ENCODE measurements at regions not wholly inside any gene's neighbourhood (a gene's known extent, or its start where the extent isn't known, plus 50 kb on each side); places are given as distances from the start of the nearest gene placed in this dataset.

GRCh38 chr5:39520232-39520572 lies 95.4 kb upstream of the DAB2 start:
- H3K9ac ChIP-seq (ENCODE audit: low read length) = no peak overlapping the region
- H2AFZ ChIP-seq (ENCODE audit: low read length) = no peak overlapping the region
- H3K36me3 ChIP-seq (ENCODE audit: insufficient read depth, low read length) = no peaks in the 10 kb centered on the region
- H3K9me2 ChIP-seq (ENCODE audit: low read depth, low read length) = no peaks in the 10 kb centered on the region
- H3K27ac ChIP-seq (ENCODE audit: low read depth, low read length, poor library complexity, severe bottlenecking) = no peak overlapping the region
- H4K20me1 ChIP-seq (ENCODE audit: insufficient read depth, low read length) = no peaks in the 10 kb centered on the region
- no peaks in the 10 kb centered on the region for H3K79me2 ChIP-seq (ENCODE audit: insufficient read depth, low read length)
- H3K4me1 ChIP-seq (ENCODE audit: insufficient read depth, low read length, severe bottlenecking) = no peaks in the 10 kb centered on the region
- H3F3A ChIP-seq (ENCODE audit: insufficient read depth, low read length) = no peaks in the 10 kb centered on the region
- no peaks in the 10 kb centered on the region for H3K9me3 ChIP-seq (ENCODE audit: low read length)
- H3K4me2 ChIP-seq (ENCODE audit: low read length) = no peak overlapping the region
- TF ChIP-seq CTCF (IDR thresholded peaks at IDR 0.05; ENCODE audit: low read length) (no peak), EZH2 (IDR thresholded peaks at IDR 0.05; ENCODE audit: borderline replicate concordance, low read length) (no peak)
- H3K4me3 ChIP-seq (ENCODE audit: low read depth, low read length, poor library complexity, severe bottlenecking) = no peak overlapping the region
- no peaks in the 10 kb centered on the region for H3K27me3 ChIP-seq (ENCODE audit: insufficient read depth, low read length)

DNA sequence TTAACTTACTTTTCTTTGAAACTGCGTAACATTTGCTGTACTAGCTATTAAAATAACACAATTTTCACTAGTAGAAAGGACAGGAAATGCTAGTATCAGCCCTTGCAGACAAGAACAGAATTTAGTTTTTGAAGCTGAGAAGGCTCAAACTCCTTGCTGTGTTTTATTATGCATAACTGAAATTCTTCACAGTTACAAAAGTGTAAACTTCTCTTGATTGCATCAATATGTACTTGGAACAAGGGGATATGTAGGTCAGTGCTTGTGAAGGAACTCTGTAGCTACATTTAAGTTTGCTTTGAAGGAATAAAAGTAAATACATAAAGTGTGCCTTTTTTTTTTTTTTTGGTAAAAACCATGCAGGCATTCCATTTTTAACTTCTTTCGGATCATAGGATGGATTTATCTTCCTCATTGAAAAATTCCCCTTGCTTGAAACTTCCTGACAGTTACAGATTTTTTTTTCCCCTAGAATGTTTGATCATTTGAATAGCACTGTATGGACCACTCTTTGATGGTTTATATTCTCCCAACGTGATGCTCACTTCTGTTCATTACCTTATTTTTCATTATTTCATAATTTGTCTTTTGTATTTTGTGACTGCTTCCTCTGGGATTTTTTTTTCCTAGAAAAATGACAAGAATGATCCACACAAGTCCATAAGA lies 94.9 kb upstream of the DAB2 start:
- TF ChIP-seq EZH2 (IDR thresholded peaks at IDR 0.05; ENCODE audit: borderline replicate concordance, low read length) (no peak), CTCF (IDR thresholded peaks at IDR 0.05; ENCODE audit: low read length) (no peak)
- no peak overlapping the region for H3K4me2 ChIP-seq (ENCODE audit: low read length)

DNA sequence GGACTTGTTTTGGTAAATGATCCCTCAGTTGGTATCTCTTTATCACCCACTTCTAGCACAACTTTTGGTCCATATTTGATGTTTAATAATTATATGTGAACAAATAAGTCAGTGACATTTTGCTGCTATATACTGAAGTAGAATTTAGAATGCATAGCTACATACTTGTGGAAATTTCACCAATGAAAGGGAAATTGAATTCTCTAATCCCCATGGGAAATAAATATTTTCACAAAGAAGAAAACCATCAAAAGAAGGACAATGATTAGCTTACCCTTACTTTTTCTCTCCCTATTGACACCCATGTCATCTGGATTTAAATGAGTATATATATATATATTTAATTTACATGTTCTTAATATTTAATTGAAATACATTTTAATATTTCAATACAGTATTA lies 94.3 kb upstream of the DAB2 start:
- H3K9me2 ChIP-seq (ENCODE audit: low read depth, low read length) = no peaks in the 10 kb centered on the region
- H3K4me2 ChIP-seq (ENCODE audit: low read length) = no peak overlapping the region
- H3K27ac ChIP-seq (ENCODE audit: low read depth, low read length, poor library complexity, severe bottlenecking) = no peak overlapping the region
- no peaks in the 10 kb centered on the region for H3K27me3 ChIP-seq (ENCODE audit: insufficient read depth, low read length)
- no peak overlapping the region for H2AFZ ChIP-seq (ENCODE audit: low read length)
- H3K4me3 ChIP-seq (ENCODE audit: low read depth, low read length, poor library complexity, severe bottlenecking) = no peak overlapping the region
- H3K4me1 ChIP-seq (ENCODE audit: insufficient read depth, low read length, severe bottlenecking) = no peaks in the 10 kb centered on the region
- H4K20me1 ChIP-seq (ENCODE audit: insufficient read depth, low read length) = no peaks in the 10 kb centered on the region
- H3K79me2 ChIP-seq (ENCODE audit: insufficient read depth, low read length) = no peaks in the 10 kb centered on the region
- H3K9ac ChIP-seq (ENCODE audit: low read length) = no peak overlapping the region
- TF ChIP-seq CTCF (IDR thresholded peaks at IDR 0.05; ENCODE audit: low read length) (no peak), EZH2 (IDR thresholded peaks at IDR 0.05; ENCODE audit: borderline replicate concordance, low read length) (no peak)
- no peaks in the 10 kb centered on the region for H3F3A ChIP-seq (ENCODE audit: insufficient read depth, low read length)
- no peaks in the 10 kb centered on the region for H3K9me3 ChIP-seq (ENCODE audit: low read length)
- H3K36me3 ChIP-seq (ENCODE audit: insufficient read depth, low read length) = no peaks in the 10 kb centered on the region

More for the DNA sequence above, 94.9 kb upstream of the DAB2 start:
- Histone ChIP-seq H3K9me2 (ENCODE audit: low read depth, low read length) (no peaks in the 10 kb centered on the region), H2AFZ (ENCODE audit: low read length) (no peak overlapping the region), H3K4me1 (ENCODE audit: insufficient read depth, low read length, severe bottlenecking) (no peaks in the 10 kb centered on the region), H3K27ac (ENCODE audit: low read depth, low read length, poor library complexity, severe bottlenecking) (no peak overlapping the region), H3K79me2 (ENCODE audit: insufficient read depth, low read length) (no peaks in the 10 kb centered on the region), H3K27me3 (ENCODE audit: insufficient read depth, low read length) (no peaks in the 10 kb centered on the region), H4K20me1 (ENCODE audit: insufficient read depth, low read length) (no peaks in the 10 kb centered on the region), H3K4me3 (ENCODE audit: low read depth, low read length, poor library complexity, severe bottlenecking) (no peak overlapping the region), H3K36me3 (ENCODE audit: insufficient read depth, low read length) (no peaks in the 10 kb centered on the region), H3F3A (ENCODE audit: insufficient read depth, low read length) (no peaks in the 10 kb centered on the region), H3K9ac (ENCODE audit: low read length) (no peak overlapping the region), H3K9me3 (ENCODE audit: low read length) (no peaks in the 10 kb centered on the region)
